Erythroblast (primary cell): ENCODE measurements at regions not wholly inside any gene's neighbourhood (a gene's known extent, or its start where the extent isn't known, plus 50 kb on each side); places are given as distances from the start of the nearest gene placed in this dataset.

Experiments
- GATA1 ChIP-seq: IDR thresholded peaks from 2 replicates; pipeline ENCODE4 v1.6.1; 2011; ENCODE audit warnings: low read depth, mild to moderate bottlenecking, control low read depth, low read length, moderate library complexity
- POLR2A ChIP-seq: IDR thresholded peaks from 2 replicates; pipeline ENCODE4 v1.6.1; 2011; ENCODE audit warnings: mild to moderate bottlenecking, low read length

GRCh38 chr4:86442881-86443280, 83.0 kb upstream of the MAPK10 start:
- no peak for TF ChIP-seq POLR2A
- no peak for TF ChIP-seq GATA1
